ENCODE measurements at regions not wholly inside any gene's neighbourhood (a gene's known extent, or its start where the extent isn't known, plus 50 kb on each side); places are given as distances from the start of the nearest gene placed in this dataset.

DNA sequence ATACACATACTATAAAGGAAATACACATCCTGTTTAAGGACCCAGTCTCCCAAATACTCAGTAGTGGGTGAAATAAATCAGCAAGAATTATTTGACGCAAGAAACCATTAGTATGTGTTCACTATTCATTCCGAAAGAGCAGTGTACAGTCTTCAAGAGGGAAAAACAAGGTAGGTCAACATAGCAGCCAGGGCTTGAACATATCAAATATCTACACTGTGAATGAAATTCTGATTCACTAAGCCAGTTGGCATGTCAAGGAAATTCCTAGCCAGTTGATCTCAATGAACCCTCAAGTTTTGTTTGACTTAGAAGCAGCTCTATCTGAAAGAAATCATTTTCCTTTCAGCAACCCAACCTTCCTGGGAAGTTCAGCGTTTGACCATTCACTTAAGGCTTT, 99.0 kb downstream of the CNTN3 start:
- Histone ChIP-seq H2BK120ac (ENCODE audit: insufficient read depth, low read length, poor library complexity) (no peak overlapping the region), H3K79me2 (ENCODE audit: control insufficient read depth, insufficient read depth, low read length, poor library complexity) (no peaks in the 10 kb centered on the region), H3K9ac (ENCODE audit: low read length) (no peak overlapping the region), H3K18ac (ENCODE audit: low read length) (no peak overlapping the region), H4K8ac (ENCODE audit: low read depth, low read length) (no peak overlapping the region), H3K79me1 (ENCODE audit: low read length) (no peaks in the 10 kb centered on the region), H3K4me2 (ENCODE audit: low read length) (no peak overlapping the region), H3K4me3 (ENCODE audit: low read depth, low read length) (no peak overlapping the region), H2AFZ (ENCODE audit: insufficient read depth, low read length, poor library complexity) (no peak overlapping the region), H3K14ac (ENCODE audit: low read length) (no peak overlapping the region), H2BK5ac (ENCODE audit: low read depth, low read length, poor library complexity) (no peak overlapping the region), H3K4ac (ENCODE audit: low read depth, low read length) (no peak overlapping the region), H4K91ac (ENCODE audit: low read depth, low read length) (no peak overlapping the region), H3K27me3 (ENCODE audit: insufficient read depth, low read length) (no peaks in the 10 kb centered on the region), H4K12ac (ENCODE audit: low read depth, low read length) (no peak overlapping the region), H2BK12ac (ENCODE audit: low read length) (no peak overlapping the region), H3K27ac (ENCODE audit: low read depth, low read length) (no peak overlapping the region), H3K23ac (ENCODE audit: low read length) (no peak overlapping the region), H3K36me3 (ENCODE audit: control insufficient read depth in 1 of 2, insufficient read depth in 2 of 2, low read length in 2 of 2) (no peaks in the 10 kb centered on the region), H2AK5ac (ENCODE audit: low read length) (no peak overlapping the region), H3K9me3 (ENCODE audit: insufficient read depth, low read depth, low read length) (no peaks in the 10 kb centered on the region), H3K4me1 (ENCODE audit: control insufficient read depth in 1 of 2, insufficient read depth in 2 of 2, low read length in 2 of 2) (no peaks in the 10 kb centered on the region)
- WGBS (ENCODE audit: extremely low coverage, insufficient coverage, insufficient read length): no CpG with 5 or more reads among the region's 3 CpGs
- peak in 1 of 2 donors; percentile 52 for DNase-seq

GRCh38 chr3:74511078-74511477, 103.4 kb downstream of the CNTN3 start:
- H3K27me3 ChIP-seq (ENCODE audit: insufficient read depth, low read length): no peaks in the 10 kb centered on the region
- no peak overlapping the region for H3K4me2 ChIP-seq (ENCODE audit: low read length)
- H3K36me3 ChIP-seq (ENCODE audit: control insufficient read depth in 1 of 2, insufficient read depth in 2 of 2, low read length in 2 of 2): no peaks in the 10 kb centered on the region
- no peak overlapping the region for H2AFZ ChIP-seq (ENCODE audit: insufficient read depth, low read length, poor library complexity)
- H4K12ac ChIP-seq (ENCODE audit: low read depth, low read length): no peak overlapping the region
- no peak overlapping the region for H3K9ac ChIP-seq (ENCODE audit: low read length)
- H3K14ac ChIP-seq (ENCODE audit: low read length): no peak overlapping the region
- H3K9me3 ChIP-seq (ENCODE audit: insufficient read depth, low read depth, low read length): no peaks in the 10 kb centered on the region
- H3K79me1 ChIP-seq (ENCODE audit: low read length): no peaks in the 10 kb centered on the region
- no peak overlapping the region for H4K8ac ChIP-seq (ENCODE audit: low read depth, low read length)
- H3K4me3 ChIP-seq (ENCODE audit: low read depth, low read length): no peak overlapping the region
- no peak overlapping the region for H2BK120ac ChIP-seq (ENCODE audit: insufficient read depth, low read length, poor library complexity)
- H3K23ac ChIP-seq (ENCODE audit: low read length): no peak overlapping the region
- no peak overlapping the region for H2AK5ac ChIP-seq (ENCODE audit: low read length)
- H3K27ac ChIP-seq (ENCODE audit: low read depth, low read length): no peak overlapping the region
- no peak overlapping the region for H3K18ac ChIP-seq (ENCODE audit: low read length)
- no peak overlapping the region for H2BK12ac ChIP-seq (ENCODE audit: low read length)
- H3K79me2 ChIP-seq (ENCODE audit: control insufficient read depth, insufficient read depth, low read length, poor library complexity): no peaks in the 10 kb centered on the region
- H2BK5ac ChIP-seq (ENCODE audit: low read depth, low read length, poor library complexity): no peak overlapping the region
- H3K4ac ChIP-seq (ENCODE audit: low read depth, low read length): no peak overlapping the region
- no peak overlapping the region for H4K91ac ChIP-seq (ENCODE audit: low read depth, low read length)
- DNase-seq: no peak
- no peaks in the 10 kb centered on the region for H3K4me1 ChIP-seq (ENCODE audit: control insufficient read depth in 1 of 2, insufficient read depth in 2 of 2, low read length in 2 of 2)

DNA sequence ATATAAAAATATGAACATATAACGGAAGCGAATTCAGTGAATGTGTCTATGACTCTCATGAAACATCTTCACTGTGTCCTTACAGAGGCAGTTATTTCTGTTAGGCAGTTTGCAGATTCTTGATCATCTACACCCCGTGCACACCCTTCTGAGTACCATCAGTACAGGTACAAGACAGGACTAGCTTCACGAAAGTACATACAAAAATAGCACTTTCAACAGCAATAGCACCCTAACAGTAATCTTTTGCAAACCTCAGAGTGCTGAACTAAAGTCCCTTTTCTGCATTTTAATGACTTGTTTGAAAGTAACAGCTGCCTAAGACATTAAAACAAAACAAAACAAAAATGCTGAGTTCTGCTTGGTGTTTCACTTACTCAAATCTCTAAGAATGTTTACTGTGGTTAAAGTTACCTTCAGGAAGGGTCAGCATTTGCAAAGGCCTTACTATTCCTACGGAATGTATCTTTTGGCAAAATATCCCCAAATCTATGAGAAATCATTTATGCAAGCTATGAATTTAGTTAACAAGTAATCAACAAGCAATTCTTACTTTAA, 104.1 kb downstream of the CNTN3 start:
- Histone ChIP-seq H3K9ac (ENCODE audit: low read length) (no peak overlapping the region), H3K79me2 (ENCODE audit: control insufficient read depth, insufficient read depth, low read length, poor library complexity) (no peaks in the 10 kb centered on the region), H4K12ac (ENCODE audit: low read depth, low read length) (no peak overlapping the region), H4K91ac (ENCODE audit: low read depth, low read length) (no peak overlapping the region), H3K23ac (ENCODE audit: low read length) (no peak overlapping the region), H2AFZ (ENCODE audit: insufficient read depth, low read length, poor library complexity) (no peak overlapping the region), H3K18ac (ENCODE audit: low read length) (no peak overlapping the region), H3K4ac (ENCODE audit: low read depth, low read length) (no peak overlapping the region), H3K79me1 (ENCODE audit: low read length) (no peaks in the 10 kb centered on the region), H3K9me3 (ENCODE audit: insufficient read depth, low read depth, low read length) (no peaks in the 10 kb centered on the region), H3K27me3 (ENCODE audit: insufficient read depth, low read length) (no peaks in the 10 kb centered on the region), H3K27ac (ENCODE audit: low read depth, low read length) (no peak overlapping the region), H3K4me2 (ENCODE audit: low read length) (no peak overlapping the region), H2BK12ac (ENCODE audit: low read length) (no peak overlapping the region), H3K4me1 (ENCODE audit: control insufficient read depth in 1 of 2, insufficient read depth in 2 of 2, low read length in 2 of 2) (no peaks in the 10 kb centered on the region), H4K8ac (ENCODE audit: low read depth, low read length) (no peak overlapping the region), H3K14ac (ENCODE audit: low read length) (no peak overlapping the region), H2BK5ac (ENCODE audit: low read depth, low read length, poor library complexity) (no peak overlapping the region), H2BK120ac (ENCODE audit: insufficient read depth, low read length, poor library complexity) (no peak overlapping the region), H3K36me3 (ENCODE audit: control insufficient read depth in 1 of 2, insufficient read depth in 2 of 2, low read length in 2 of 2) (no peaks in the 10 kb centered on the region), H2AK5ac (ENCODE audit: low read length) (no peak overlapping the region), H3K4me3 (ENCODE audit: low read depth, low read length) (no peak overlapping the region)
- no CpG with 5 or more reads among the region's 5 CpGs for WGBS (ENCODE audit: extremely low coverage, insufficient coverage, insufficient read length)
- no peak for DNase-seq

DNA sequence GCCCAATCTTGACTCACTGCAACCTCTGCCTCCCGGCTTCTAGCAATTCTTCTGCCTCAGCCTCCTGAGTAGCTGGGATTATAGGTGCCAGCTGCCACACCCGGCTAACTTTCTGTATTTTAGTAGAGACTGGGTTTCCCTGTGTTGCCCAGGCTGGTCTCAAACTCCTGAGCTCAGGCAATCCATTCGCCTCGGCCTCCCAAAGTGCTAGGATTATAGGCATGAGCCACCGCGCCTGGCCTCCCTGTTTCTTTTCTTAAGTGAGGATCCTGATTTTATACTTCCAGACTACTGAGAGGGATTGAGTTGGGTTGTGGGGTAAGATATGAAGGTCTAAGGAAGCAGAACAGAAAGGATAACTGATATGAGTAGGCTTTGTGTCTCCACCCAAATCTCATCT, 106.8 kb downstream of the CNTN3 start:
- Histone ChIP-seq H3K27ac (ENCODE audit: low read depth, low read length) (no peak overlapping the region), H3K9me3 (ENCODE audit: insufficient read depth, low read depth, low read length) (no peaks in the 10 kb centered on the region), H3K36me3 (ENCODE audit: control insufficient read depth in 1 of 2, insufficient read depth in 2 of 2, low read length in 2 of 2) (no peaks in the 10 kb centered on the region), H2AK5ac (ENCODE audit: low read length) (no peak overlapping the region), H3K27me3 (ENCODE audit: insufficient read depth, low read length) (no peaks in the 10 kb centered on the region), H2BK12ac (ENCODE audit: low read length) (no peak overlapping the region), H2AFZ (ENCODE audit: insufficient read depth, low read length, poor library complexity) (no peak overlapping the region), H3K23ac (ENCODE audit: low read length) (no peak overlapping the region), H3K4me1 (ENCODE audit: control insufficient read depth in 1 of 2, insufficient read depth in 2 of 2, low read length in 2 of 2) (no peaks in the 10 kb centered on the region), H4K91ac (ENCODE audit: low read depth, low read length) (no peak overlapping the region), H3K14ac (ENCODE audit: low read length) (no peak overlapping the region), H3K4ac (ENCODE audit: low read depth, low read length) (no peak overlapping the region), H3K4me3 (ENCODE audit: low read depth, low read length) (no peak overlapping the region), H3K9ac (ENCODE audit: low read length) (no peak overlapping the region), H3K79me1 (ENCODE audit: low read length) (no peaks in the 10 kb centered on the region), H2BK120ac (ENCODE audit: insufficient read depth, low read length, poor library complexity) (no peak overlapping the region), H3K4me2 (ENCODE audit: low read length) (no peak overlapping the region), H4K8ac (ENCODE audit: low read depth, low read length) (no peak overlapping the region), H3K18ac (ENCODE audit: low read length) (no peak overlapping the region), H2BK5ac (ENCODE audit: low read depth, low read length, poor library complexity) (no peak overlapping the region), H4K12ac (ENCODE audit: low read depth, low read length) (no peak overlapping the region), H3K79me2 (ENCODE audit: control insufficient read depth, insufficient read depth, low read length, poor library complexity) (no peaks in the 10 kb centered on the region)
- no CpG with 5 or more reads among the region's 6 CpGs for WGBS (ENCODE audit: extremely low coverage, insufficient coverage, insufficient read length)
- DNase-seq: no peak

All from trophoblast cell (in vitro differentiated cells and primary cell).